K562 (cell line): ENCODE measurements at regions not wholly inside any gene's neighbourhood (a gene's known extent, or its start where the extent isn't known, plus 50 kb on each side); places are given as distances from the start of the nearest gene placed in this dataset.

Experiments
- ATAC-seq: fragments of 200-7000 bp; cut with Tn5 transposase; 3 replicates; pipeline ENCODE4 v1.9.1; 2020; ENCODE audit warnings: moderate library complexity
- BruUV-seq: library from RNA; stranded (reverse); fragments of 400-500 nt; replicated peaks from 2 replicates; lab custom pipeline; 2021; lab: Mats Ljungman, UMichigan
- CTCF ChIA-PET: fragments of 300-600 bp; formaldehyde crosslinking; extraction: SDS; loops from one replicate; lab custom pipeline; 2021; ENCODE audit warnings: low intra/inter-chr PET ratio; lab: Yijun Ruan, JAX
- POLR2A ChIA-PET: fragments of 300-600, 350-650 bp; sonication (Branson Sonifier 250); formaldehyde crosslinking; extraction: SDS; loops from one replicate; lab custom pipeline; 2021; ENCODE audit warnings: antibody characterized with exemption, inconsistent platforms; lab: Yijun Ruan, JAX
- DNase-seq, 4 experiments: peaks; one replicate each; pipeline versions ENCODE4 v3.0.0 to v3.0.0-alpha.2; 2011 to 2018; ENCODE audit warnings: low spot score in 3 of 4, mixed read lengths in 3 of 4; ENCODE audit errors: extremely low read depth in 1 of 4
- FAIRE-seq: peaks from 2 replicates; lab custom pipeline; 2011; peaks lifted over from hg19 to GRCh38; lab: Jason Lieb, UNC
- H2AFZ ChIP-seq: 2 replicates; pipeline ENCODE4 v1.6.0; 2011; ENCODE audit warnings: low read depth, low read length, control low read depth, inconsistent platforms
- H3K27ac ChIP-seq: fragments of 200-600 bp; 3 replicates; pipeline ENCODE4 v1.8.0; 2011; ENCODE audit warnings: low read depth, mild to moderate bottlenecking, control low read depth, inconsistent platforms, low read length, moderate library complexity, mixed read lengths; ENCODE audit errors: extremely low read depth
- H3K27me3 ChIP-seq, 2 experiments: fragments of 300-600 bp in 1 of 2; 2 replicates in 1 of 2; 3 replicates in 1 of 2; pipeline versions ENCODE4 v1.6.0 to v1.8.0; 2011; ENCODE audit warnings: inconsistent platforms in 2 of 2, low read length in 2 of 2, mild to moderate bottlenecking in 1 of 2, mixed read lengths in 1 of 2, moderate library complexity in 1 of 2; ENCODE audit not compliant: control insufficient read depth in 2 of 2, insufficient read depth in 2 of 2
- H3K36me3 ChIP-seq: fragments of 300-600 bp; 3 replicates; pipeline ENCODE4 v1.8.0; 2011; ENCODE audit warnings: mild to moderate bottlenecking, low read length, inconsistent platforms; ENCODE audit not compliant: control insufficient read depth, insufficient read depth
- H3K4me1 ChIP-seq, 2 experiments: fragments of 200-600 bp in 1 of 2; replicated peaks in 1 of 2; 2 replicates in 1 of 2; 3 replicates in 1 of 2; pipeline versions ENCODE4 v1.5.1 to v1.8.0; 2011; ENCODE audit warnings: inconsistent platforms in 2 of 2, low read length in 2 of 2, mild to moderate bottlenecking in 1 of 2, mixed read lengths in 1 of 2, moderate library complexity in 1 of 2; ENCODE audit not compliant: control insufficient read depth in 2 of 2, insufficient read depth in 2 of 2
- H3K4me2 ChIP-seq: 2 replicates; pipeline ENCODE4 v1.6.1; 2011; ENCODE audit warnings: low read length, control low read depth, inconsistent platforms, mixed read lengths; ENCODE audit not compliant: insufficient read depth
- H3K4me3 ChIP-seq: fragments of 200-600 bp; sonication (generic), shearing (Covaris generic); 2 replicates; pipeline ENCODE4 v1.5.1; 2016; ENCODE audit warnings: control low read depth, inconsistent platforms
- H3K79me2 ChIP-seq: fragments of 200-600 bp; 3 replicates; pipeline ENCODE4 v1.8.0; 2011; ENCODE audit warnings: low read length, inconsistent platforms; ENCODE audit not compliant: control insufficient read depth, insufficient read depth
- H3K9ac ChIP-seq, 2 experiments: 2 replicates each; pipeline versions ENCODE4 v1.6.0 to v1.6.1; 2011; ENCODE audit warnings: low read depth in 2 of 2, low read length in 2 of 2, control low read depth in 1 of 2, inconsistent platforms in 1 of 2, mild to moderate bottlenecking in 1 of 2, mixed read lengths in 1 of 2; ENCODE audit not compliant: insufficient read depth in 1 of 2
- H3K9me1 ChIP-seq: one replicate; pipeline ENCODE4 v1.6.0; 2011; ENCODE audit warnings: inconsistent platforms, mild to moderate bottlenecking, low read length, moderate library complexity; ENCODE audit not compliant: control insufficient read depth, insufficient read depth
- H3K9me3 ChIP-seq: replicated peaks from 2 replicates; pipeline ENCODE4 v1.5.1; 2011; ENCODE audit warnings: low read depth, low read length, inconsistent platforms; ENCODE audit not compliant: control insufficient read depth, insufficient read depth
- H4K20me1 ChIP-seq: replicated peaks from 2 replicates; pipeline ENCODE4 v1.6.1; 2011; ENCODE audit warnings: low read length, inconsistent platforms, mixed read lengths; ENCODE audit not compliant: control insufficient read depth, insufficient read depth
- ARHGAP35 ChIP-seq: fragments of 450-650 bp; IDR thresholded peaks from 2 replicates; pipeline ENCODE4 v1.6.1; 2018; ENCODE audit not compliant: partially characterized antibody
- BRD4 ChIP-seq: fragments of 200-600 bp; sonication (generic); IDR thresholded peaks from 2 replicates; pipeline ENCODE4 v1.6.1; 2017; ENCODE audit warnings: inconsistent platforms
- EHMT2 ChIP-seq: fragments of 450-650 bp; IDR thresholded peaks from 2 replicates; pipeline ENCODE4 v1.6.1; 2018; ENCODE audit warnings: antibody characterized with exemption
- ELF1 ChIP-seq: fragments of 200-800 bp; sonication (Bioruptor generic); IDR thresholded peaks from 2 replicates; pipeline ENCODE4 v1.6.1; 2016; ENCODE audit warnings: missing genetic modification characterization, missing compliant biosample characterization
- FOXA3 ChIP-seq, 2 experiments: fragments of 450-650 bp in 1 of 2; sonication (generic) in 1 of 2; formaldehyde crosslinking; IDR thresholded peaks in 1 of 2; conservative IDR thresholded peaks in 1 of 2; 2 replicates each; pipeline versions ENCODE4 v1.4.0 to v1.8.0; 2020 to 2022; ENCODE audit warnings: mild to moderate bottlenecking in 2 of 2, missing genetic modification reagents in 1 of 2
- HMGN3 ChIP-seq: IDR thresholded peaks from 2 replicates; pipeline ENCODE4 v1.6.1; 2011; ENCODE audit warnings: borderline replicate concordance, low read depth, mild to moderate bottlenecking, mixed read lengths, low read length; ENCODE audit not compliant: insufficient read length; ENCODE audit errors: extremely low read depth
- HNRNPH1 ChIP-seq: fragments of 200-400 bp; formaldehyde crosslinking; optimal IDR thresholded peaks from 2 replicates; pipeline ENCODE3; 2017; ENCODE audit warnings: low read depth, mild to moderate bottlenecking, low read length, moderate library complexity
- MAFK ChIP-seq: IDR thresholded peaks from 2 replicates; pipeline ENCODE4 v1.6.1; 2011; ENCODE audit warnings: low read length, improper control_type of control experiment
- TAF7 ChIP-seq: fragments of 450-650 bp; IDR thresholded peaks from 2 replicates; pipeline ENCODE4 v1.6.1; 2016; ENCODE audit warnings: missing genetic modification characterization, missing compliant biosample characterization
- TRIM24 ChIP-seq, 2 experiments: fragments of 450-650 bp; IDR thresholded peaks; 2 replicates each; pipeline ENCODE4 v1.6.1; 2016
- ZKSCAN1 ChIP-seq: fragments of 150-350 bp; IDR thresholded peaks from 2 replicates; pipeline ENCODE4 v1.6.1; 2016; ENCODE audit warnings: low read depth, low read length
- ZNF3 ChIP-seq: fragments of 250-450 bp; sonication (Bioruptor Pico); IDR thresholded peaks from 2 replicates; pipeline ENCODE4 v1.5.0; 2021; ENCODE audit warnings: mild to moderate bottlenecking, moderate library complexity
- ZNF77 ChIP-seq: fragments of 250-450 bp; sonication (Bioruptor Pico); IDR thresholded peaks from 2 replicates; pipeline ENCODE4 v1.5.0; 2020
- WGBS: fragments of 100-300 bp; shearing (Covaris generic); methylation state at CpG from one replicate; pipeline ENCODE4 v1.1.6; 2016; ENCODE audit warnings: low coverage, mixed read lengths; ENCODE audit not compliant: insufficient coverage; ENCODE audit errors: missing lambda C conversion rate; 5-methylcytosine and 5-hydroxymethylcytosine counted together
- in situ Hi-C: fragments of 300-500 bp; cut with MboI; formaldehyde crosslinking; loops from 4 replicates; pipeline ENCODE4 v1.15.0; 2018; ENCODE audit warnings: inconsistent platforms, mixed read lengths
- intact Hi-C: fragments of 100-400 bp; cut with micrococcal nuclease; formaldehyde crosslinking; loops from 2 replicates; pipeline ENCODE4 v1.14.2; 2022
- TF ChIP-seq, protein P1 (sequence below): fragments of 250-450 bp; sonication (Bioruptor Pico); IDR thresholded peaks from 2 replicates; pipeline ENCODE4 v1.8.0; 2022; ENCODE audit warnings: inconsistent platforms, mild to moderate bottlenecking, moderate library complexity, borderline replicate concordance
- TF ChIP-seq, protein P2 (sequence below): IDR thresholded peaks from 2 replicates; pipeline ENCODE4 v1.6.1; 2012; ENCODE audit warnings: low read depth, low read length, improper control_type of control experiment, borderline replicate concordance
- TF ChIP-seq, protein P3 (sequence below): fragments of 450-650 bp; IDR thresholded peaks from 2 replicates; pipeline ENCODE4 v1.6.1; 2016; ENCODE audit warnings: antibody characterized with exemption

DNA sequence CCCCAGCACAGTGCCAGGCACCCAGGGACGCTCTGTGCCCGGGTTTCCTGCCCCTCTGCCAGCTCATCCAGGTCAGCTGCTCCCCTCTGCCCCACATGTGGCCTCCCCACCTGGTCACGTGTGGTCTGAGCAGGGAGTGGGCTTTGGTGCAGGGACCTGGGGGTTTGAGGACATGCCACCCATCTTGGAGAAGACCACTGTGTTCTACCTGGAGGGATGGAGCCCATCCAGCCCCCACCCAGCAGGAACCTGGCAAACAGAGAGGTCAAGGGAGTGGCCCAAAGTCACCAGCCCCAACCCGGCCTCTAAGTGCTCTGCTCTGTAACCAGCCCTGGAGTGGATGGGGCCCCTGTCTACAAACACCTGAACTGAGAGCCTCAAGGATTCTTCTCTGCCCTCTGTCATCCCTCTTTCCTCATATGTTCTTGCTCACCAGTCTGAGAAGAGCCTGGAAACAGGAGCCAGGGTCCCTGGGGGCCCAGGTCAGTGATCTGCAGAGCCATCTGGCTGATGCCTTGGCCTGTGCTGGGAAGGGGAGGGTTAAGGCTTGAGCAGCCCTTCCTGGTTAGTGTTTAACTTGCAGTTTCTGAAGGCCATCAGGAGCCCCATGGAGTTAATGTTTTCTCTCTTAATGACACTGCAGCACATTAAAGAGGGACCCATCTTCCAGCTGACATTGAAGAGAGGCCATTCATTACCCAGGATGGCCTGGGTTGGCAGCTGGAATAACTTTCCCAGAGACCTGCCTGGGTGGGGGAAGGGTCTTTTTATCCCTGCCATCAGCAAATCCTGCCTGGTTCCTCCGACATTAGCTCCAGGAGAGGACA, 235.4 kb downstream of the PTPRU start:
- H3K27ac ChIP-seq, result no peak overlapping the region
- peaks cover 5 to 21% of the 10 kb centered on the region in 2 experiments; a peak in 3 of 5 replicates for H3K27me3 ChIP-seq
- TF ChIP-seq, protein P1, sequence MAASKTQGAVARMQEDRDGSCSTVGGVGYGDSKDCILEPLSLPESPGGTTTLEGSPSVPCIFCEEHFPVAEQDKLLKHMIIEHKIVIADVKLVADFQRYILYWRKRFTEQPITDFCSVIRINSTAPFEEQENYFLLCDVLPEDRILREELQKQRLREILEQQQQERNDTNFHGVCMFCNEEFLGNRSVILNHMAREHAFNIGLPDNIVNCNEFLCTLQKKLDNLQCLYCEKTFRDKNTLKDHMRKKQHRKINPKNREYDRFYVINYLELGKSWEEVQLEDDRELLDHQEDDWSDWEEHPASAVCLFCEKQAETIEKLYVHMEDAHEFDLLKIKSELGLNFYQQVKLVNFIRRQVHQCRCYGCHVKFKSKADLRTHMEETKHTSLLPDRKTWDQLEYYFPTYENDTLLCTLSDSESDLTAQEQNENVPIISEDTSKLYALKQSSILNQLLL, result no peak
- TF ChIP-seq ARHGAP35, result no peak
- no peak for TF ChIP-seq TAF7 (tag)
- TF ChIP-seq ZNF3 (CRISPR knock-in tag), result no peak
- TF ChIP-seq MAFK, result no peak
- TF ChIP-seq, protein P2, sequence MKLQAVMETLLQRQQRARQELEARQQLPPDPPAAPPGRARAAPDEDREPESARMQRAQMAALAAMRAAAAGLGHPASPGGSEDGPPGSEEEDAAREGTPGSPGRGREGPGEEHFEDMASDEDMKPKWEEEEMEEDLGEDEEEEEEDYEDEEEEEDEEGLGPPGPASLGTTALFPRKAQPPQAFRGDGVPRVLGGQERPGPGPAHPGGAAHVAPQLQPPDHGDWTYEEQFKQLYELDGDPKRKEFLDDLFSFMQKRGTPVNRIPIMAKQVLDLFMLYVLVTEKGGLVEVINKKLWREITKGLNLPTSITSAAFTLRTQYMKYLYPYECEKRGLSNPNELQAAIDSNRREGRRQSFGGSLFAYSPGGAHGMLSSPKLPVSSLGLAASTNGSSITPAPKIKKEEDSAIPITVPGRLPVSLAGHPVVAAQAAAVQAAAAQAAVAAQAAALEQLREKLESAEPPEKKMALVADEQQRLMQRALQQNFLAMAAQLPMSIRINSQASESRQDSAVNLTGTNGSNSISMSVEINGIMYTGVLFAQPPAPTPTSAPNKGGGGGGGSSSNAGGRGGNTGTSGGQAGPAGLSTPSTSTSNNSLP, result no peak
- TF ChIP-seq ZNF77 (CRISPR knock-in tag), result no peak
- TF ChIP-seq HNRNPH1, result no peak
- TF ChIP-seq TRIM24 (IDR thresholded peaks at IDR 0.05), result no peak
- TF ChIP-seq, protein P3, sequence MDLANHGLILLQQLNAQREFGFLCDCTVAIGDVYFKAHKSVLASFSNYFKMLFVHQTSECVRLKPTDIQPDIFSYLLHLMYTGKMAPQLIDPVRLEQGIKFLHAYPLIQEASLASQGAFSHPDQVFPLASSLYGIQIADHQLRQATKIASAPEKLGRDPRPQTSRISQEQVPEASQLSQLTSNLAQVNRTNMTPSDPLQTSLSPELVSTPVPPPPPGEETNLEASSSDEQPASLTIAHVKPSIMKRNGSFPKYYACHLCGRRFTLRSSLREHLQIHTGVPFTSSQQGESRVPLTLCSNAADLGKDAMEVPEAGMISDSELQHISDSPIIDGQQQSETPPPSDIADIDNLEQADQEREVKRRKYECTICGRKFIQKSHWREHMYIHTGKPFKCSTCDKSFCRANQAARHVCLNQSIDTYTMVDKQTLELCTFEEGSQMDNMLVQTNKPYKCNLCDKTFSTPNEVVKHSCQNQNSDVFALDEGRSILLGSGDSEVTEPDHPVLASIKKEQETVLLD, result no peak
- TF ChIP-seq FOXA3 (CRISPR knock-in tag; conservative IDR thresholded peaks at IDR 0.05 in 1 of 2, IDR thresholded peaks at IDR 0.05 in 1 of 2), result no peak
- no peak for TF ChIP-seq HMGN3
- TF ChIP-seq BRD4, result no peak
- no peak for TF ChIP-seq ZKSCAN1
- no peak for TF ChIP-seq EHMT2
- TF ChIP-seq ELF1 (tag), result no peak
- peaks cover 9% of the 10 kb centered on the region; the same call in 1 of the 2 replicates for H4K20me1 ChIP-seq
- no peak for FAIRE-seq
- no peak for DNase-seq
- no peak for ATAC-seq
- H3K9me1 ChIP-seq, result no peaks in the 10 kb centered on the region
- no peaks in the 10 kb centered on the region for H3K4me1 ChIP-seq
- no peaks in the 10 kb centered on the region for H3K9me3 ChIP-seq
- no peak overlapping the region for H3K4me2 ChIP-seq
- CTCF ChIA-PET, result no interaction called here
- no peaks in the 10 kb centered on the region for H3K79me2 ChIP-seq
- H3K4me3 ChIP-seq, result no peak overlapping the region
- POLR2A ChIA-PET, result interaction anchor here (0.6 kb wide), 1 partner anchor 67 kb away, joined by 3 read pairs; no protein-coding TSS in a partner anchor
- BruUV-seq, result no TSS peak
- 0% methylated on average over 5 of the region's 5 CpGs for WGBS
- in situ Hi-C loops (no loop called here), intact Hi-C loops (no loop called here)
- no peaks in the 10 kb centered on the region for H3K36me3 ChIP-seq
- H3K9ac ChIP-seq, result no peak overlapping the region
- H2AFZ ChIP-seq, result no peak overlapping the region
